Neural cell (in vitro differentiated cells): ENCODE measurements at regions not wholly inside any gene's neighbourhood (a gene's known extent, or its start where the extent isn't known, plus 50 kb on each side); places are given as distances from the start of the nearest gene placed in this dataset.

ENCODE experiments used
- H2AFZ ChIP-seq: fragments of 200-600, 300-800 bp; sonication (generic), shearing (Covaris generic); 2 replicates; pipeline ENCODE4 v1.6.0; 2014; ENCODE audit warnings: low read depth, mild to moderate bottlenecking, antibody characterized with exemption, low read length, moderate library complexity
- H3F3A ChIP-seq: fragments of 200-600 bp; shearing (Covaris generic); 2 replicates; pipeline ENCODE4 v1.6.1; 2016; ENCODE audit warnings: mild to moderate bottlenecking, moderate library complexity, mixed read lengths, antibody characterized with exemption, low read length; ENCODE audit not compliant: insufficient read depth, poor library complexity, severe bottlenecking
- H3K27ac ChIP-seq: fragments of 200-600, 300-800 bp; sonication (generic), shearing (Covaris generic); 2 replicates; pipeline ENCODE4 v1.5.1; 2014; ENCODE audit warnings: mild to moderate bottlenecking, low read length, moderate library complexity
- H3K27me3 ChIP-seq: fragments of 300-800, 200-600 bp; sonication (generic), shearing (Covaris generic); 2 replicates; pipeline ENCODE4 v1.6.0; 2014; ENCODE audit warnings: mild to moderate bottlenecking, low read depth, low read length, moderate library complexity; ENCODE audit not compliant: insufficient read depth
- H3K36me3 ChIP-seq: fragments of 300-800, 200-600 bp; sonication (generic), shearing (Covaris generic); 2 replicates; pipeline ENCODE4 v1.5.1; 2014; ENCODE audit warnings: mild to moderate bottlenecking, antibody characterized with exemption, low read length, moderate library complexity; ENCODE audit not compliant: insufficient read depth
- H3K4me2 ChIP-seq: fragments of 300-800, 200-600 bp; sonication (generic), shearing (Covaris generic); 2 replicates; pipeline ENCODE4 v1.6.0; 2014; ENCODE audit warnings: mild to moderate bottlenecking, low read length
- H3K4me3 ChIP-seq: fragments of 300-800, 200-600 bp; sonication (generic), shearing (Covaris generic); 2 replicates; pipeline ENCODE4 v1.5.1; 2014; ENCODE audit warnings: mild to moderate bottlenecking, low read length, moderate library complexity
- H3K79me2 ChIP-seq: fragments of 200-600 bp; shearing (Covaris generic); replicated peaks from 2 replicates; pipeline ENCODE4 v1.6.0; 2014; ENCODE audit warnings: mild to moderate bottlenecking, low read length, moderate library complexity; ENCODE audit not compliant: insufficient read depth
- H3K9ac ChIP-seq: fragments of 300-800, 200-600 bp; sonication (generic), shearing (Covaris generic); 2 replicates; pipeline ENCODE4 v1.6.1; 2016; ENCODE audit warnings: mild to moderate bottlenecking, low read length, mixed read lengths
- H3K9me2 ChIP-seq: fragments of 200-600 bp; shearing (Covaris generic); 2 replicates; pipeline ENCODE4 v1.6.1; 2016; ENCODE audit warnings: mild to moderate bottlenecking, low read length, mixed read lengths; ENCODE audit not compliant: insufficient read depth
- H3K9me3 ChIP-seq: fragments of 200-600, 300-800 bp; sonication (generic), shearing (Covaris generic); 2 replicates; pipeline ENCODE4 v1.6.1; 2016; ENCODE audit warnings: mild to moderate bottlenecking, mixed run types, low read length, moderate library complexity, mixed read lengths
- H4K20me1 ChIP-seq: fragments of 200-600 bp; shearing (Covaris generic); 2 replicates; pipeline ENCODE4 v1.6.1; 2016; ENCODE audit warnings: mild to moderate bottlenecking, mixed run types; ENCODE audit not compliant: insufficient read depth
- CTCF ChIP-seq: fragments of 450-650 bp; IDR thresholded peaks from 2 replicates; pipeline ENCODE4 v1.5.1; 2014; ENCODE audit warnings: antibody characterized with exemption, mild to moderate bottlenecking, moderate library complexity; ENCODE audit not compliant: poor library complexity, severe bottlenecking
- EP300 ChIP-seq: fragments of 450-650 bp; conservative IDR thresholded peaks from 2 replicates; pipeline ENCODE4 v1.6.1; 2014; ENCODE audit warnings: antibody characterized with exemption, mild to moderate bottlenecking, moderate library complexity; ENCODE audit not compliant: poor library complexity, severe bottlenecking
- EZH2 ChIP-seq: fragments of 200-600, 300-800 bp; shearing (Covaris generic), sonication (generic); IDR thresholded peaks from 2 replicates; pipeline ENCODE4 v1.6.1; 2014; ENCODE audit warnings: antibody characterized with exemption, low read length, borderline replicate concordance, mild to moderate bottlenecking; ENCODE audit not compliant: insufficient read depth, poor library complexity, severe bottlenecking
- MXI1 ChIP-seq: fragments of 450-650 bp; conservative IDR thresholded peaks from 2 replicates; pipeline ENCODE4 v1.6.1; 2014; ENCODE audit warnings: antibody characterized with exemption, mild to moderate bottlenecking; ENCODE audit not compliant: poor library complexity, severe bottlenecking
- POLR2AphosphoS5 ChIP-seq: IDR thresholded peaks from 2 replicates; pipeline ENCODE4 v1.6.1; 2012
- RAD21 ChIP-seq: fragments of 450-650 bp; conservative IDR thresholded peaks from 2 replicates; pipeline ENCODE4 v1.6.1; 2014; ENCODE audit warnings: antibody characterized with exemption, mild to moderate bottlenecking, moderate library complexity
- REST ChIP-seq: IDR thresholded peaks from 2 replicates; pipeline ENCODE4 v1.6.1; 2012; ENCODE audit warnings: borderline replicate concordance
- SMC3 ChIP-seq: fragments of 450-650 bp; conservative IDR thresholded peaks from 2 replicates; pipeline ENCODE4 v1.6.1; 2014; ENCODE audit warnings: antibody characterized with exemption, mild to moderate bottlenecking, moderate library complexity; ENCODE audit not compliant: poor library complexity
- TAF1 ChIP-seq: IDR thresholded peaks from 2 replicates; pipeline ENCODE4 v1.6.1; 2012; ENCODE audit warnings: low read depth

GRCh38 chr3:143206955-143207337 lies 87.4 kb downstream of the CHST2 start:
- no peaks in the 10 kb centered on the region for H3K36me3 ChIP-seq
- no peaks in the 10 kb centered on the region for H3K79me2 ChIP-seq
- no peaks in the 10 kb centered on the region for H3K9me2 ChIP-seq
- no peaks in the 10 kb centered on the region for H4K20me1 ChIP-seq
- TF ChIP-seq POLR2AphosphoS5 (no peak), SMC3 (no peak), MXI1 (no peak), EZH2 (no peak), CTCF (no peak), EP300 (no peak), TAF1 (no peak), RAD21 (no peak), REST (no peak)
- H3K9me3 ChIP-seq = no peaks in the 10 kb centered on the region
- H3K4me2 ChIP-seq = no peak overlapping the region
- no peak overlapping the region for H2AFZ ChIP-seq
- H3K9ac ChIP-seq = no peak overlapping the region
- no peaks in the 10 kb centered on the region for H3F3A ChIP-seq
- H3K4me3 ChIP-seq = no peak overlapping the region
- H3K27ac ChIP-seq = no peak overlapping the region
- peaks cover 7% of the 10 kb centered on the region for H3K27me3 ChIP-seq

GRCh38 chr3:143207338-143207961 lies 87.9 kb downstream of the CHST2 start:
- no peaks in the 10 kb centered on the region for H3K36me3 ChIP-seq
- no peaks in the 10 kb centered on the region for H3K9me2 ChIP-seq
- H2AFZ ChIP-seq = no peak overlapping the region
- no peak overlapping the region for H3K4me3 ChIP-seq
- H3K27ac ChIP-seq = no peak overlapping the region
- H3K27me3 ChIP-seq = peaks cover 2% of the 10 kb centered on the region
- no peaks in the 10 kb centered on the region for H3K79me2 ChIP-seq
- no peak overlapping the region for H3K9ac ChIP-seq
- H3K9me3 ChIP-seq = no peaks in the 10 kb centered on the region
- no peak overlapping the region for H3K4me2 ChIP-seq
- no peaks in the 10 kb centered on the region for H4K20me1 ChIP-seq
- TF ChIP-seq EP300 (no peak), TAF1 (no peak), CTCF (no peak), POLR2AphosphoS5 (no peak), RAD21 (no peak), MXI1 (no peak), REST (no peak), SMC3 (no peak), EZH2 (no peak)
- no peaks in the 10 kb centered on the region for H3F3A ChIP-seq
